ENCODE measurements at regions not wholly inside any gene's neighbourhood (a gene's known extent, or its start where the extent isn't known, plus 50 kb on each side); places are given as distances from the start of the nearest gene placed in this dataset.

GRCh38 chr3:117674321-117674720 lies 964.7 kb downstream of the TUSC7 start:
- 75 to 82% methylated on average over 4 of the region's 4 CpGs for WGBS, 2 experiments (ENCODE audit: low coverage in 1 of 2, low lambda C conversion rate in 2 of 2, missing lambda C conversion rate in 2 of 2)

GRCh38 chr3:117681619-117682018 lies 972.0 kb downstream of the TUSC7 start:
- Histone ChIP-seq H3K4me2 (ENCODE audit: unreplicated experiment) (peak overlapping the region; percentile 56), H2AFZ (no peak overlapping the region), H3K4me3 (no peak overlapping the region; the same call in 1 of the 2 replicates), H3K27me3 (replicated peaks; ENCODE audit: insufficient read depth) (no peaks in the 10 kb centered on the region), H3K4me1 (ENCODE audit: insufficient read depth) (peaks cover 22% of the 10 kb centered on the region), H3K36me3 (ENCODE audit: low read depth) (no peaks in the 10 kb centered on the region), H4K20me1 (ENCODE audit: insufficient read depth) (no peaks in the 10 kb centered on the region), H3K79me2 (ENCODE audit: insufficient read depth) (no peaks in the 10 kb centered on the region), H3F3A (ENCODE audit: insufficient read depth) (peaks cover 19% of the 10 kb centered on the region; the same call in 1 of the 2 replicates), H3K9me2 (ENCODE audit: insufficient read depth) (no peaks in the 10 kb centered on the region), H3K9ac (0 out of 2 replicates have a peak overlapping the region, but pooled peaks have one; percentile 12), H3K27ac (peak overlapping the region; percentile 67), H3K9me3 (ENCODE audit: low read depth) (no peaks in the 10 kb centered on the region)
- TF ChIP-seq EZH2phosphoT487 (IDR thresholded peaks at IDR 0.05; ENCODE audit: insufficient read depth, low read depth) (no peak), EZH2 (IDR thresholded peaks at IDR 0.05; ENCODE audit: insufficient read depth, poor library complexity, severe bottlenecking) (no peak)
- in situ Hi-C loops (cut with MboI): no loop called here
- DNase-seq: peak; percentile 92
- WGBS, 2 experiments (ENCODE audit: low coverage in 1 of 2, low lambda C conversion rate in 2 of 2, missing lambda C conversion rate in 2 of 2): 1 to 3% methylated on average over 2 of the region's 2 CpGs

More at GRCh38 chr3:117674321-117674720, 964.7 kb downstream of the TUSC7 start:
- Histone ChIP-seq H3K4me3 (no peak overlapping the region), H3F3A (ENCODE audit: insufficient read depth) (no peaks in the 10 kb centered on the region), H4K20me1 (ENCODE audit: insufficient read depth) (no peaks in the 10 kb centered on the region), H3K9me3 (ENCODE audit: low read depth) (no peaks in the 10 kb centered on the region), H3K4me2 (ENCODE audit: unreplicated experiment) (no peak overlapping the region), H3K79me2 (ENCODE audit: insufficient read depth) (no peaks in the 10 kb centered on the region), H3K27ac (no peak overlapping the region), H2AFZ (no peak overlapping the region), H3K9ac (no peak overlapping the region), H3K27me3 (replicated peaks; ENCODE audit: insufficient read depth) (no peaks in the 10 kb centered on the region), H3K36me3 (ENCODE audit: low read depth) (no peaks in the 10 kb centered on the region), H3K4me1 (ENCODE audit: insufficient read depth) (no peaks in the 10 kb centered on the region), H3K9me2 (ENCODE audit: insufficient read depth) (no peaks in the 10 kb centered on the region)
- in situ Hi-C loops (cut with MboI): no loop called here
- no peak for DNase-seq
- no peak for TF ChIP-seq EZH2 (IDR thresholded peaks at IDR 0.05; ENCODE audit: insufficient read depth, poor library complexity, severe bottlenecking)

- no peaks in the 10 kb centered on the region for H3K27me3 ChIP-seq (replicated peaks; ENCODE audit: insufficient read depth)
- peaks cover 14% of the 10 kb centered on the region for H3K4me1 ChIP-seq (ENCODE audit: insufficient read depth)
- WGBS, 2 experiments (ENCODE audit: low coverage in 1 of 2, low lambda C conversion rate in 2 of 2, missing lambda C conversion rate in 2 of 2): 96 to 98% methylated on average over 2 of the region's 2 CpGs
- peaks cover 16% of the 10 kb centered on the region for H3F3A ChIP-seq (ENCODE audit: insufficient read depth)
- H3K36me3 ChIP-seq (ENCODE audit: low read depth): no peaks in the 10 kb centered on the region
- DNase-seq: no peak
- H3K4me3 ChIP-seq: no peak overlapping the region
- no peak overlapping the region for H3K27ac ChIP-seq
- no peak overlapping the region for H2AFZ ChIP-seq
- no peaks in the 10 kb centered on the region for H3K79me2 ChIP-seq (ENCODE audit: insufficient read depth)
- no peak overlapping the region for H3K9ac ChIP-seq
- H4K20me1 ChIP-seq (ENCODE audit: insufficient read depth): no peaks in the 10 kb centered on the region
- TF ChIP-seq EZH2 (IDR thresholded peaks at IDR 0.05; ENCODE audit: insufficient read depth, poor library complexity, severe bottlenecking): no peak
- TF ChIP-seq EZH2phosphoT487 (IDR thresholded peaks at IDR 0.05; ENCODE audit: insufficient read depth, low read depth): no peak
- H3K9me2 ChIP-seq (ENCODE audit: insufficient read depth): no peaks in the 10 kb centered on the region
- no peaks in the 10 kb centered on the region for H3K9me3 ChIP-seq (ENCODE audit: low read depth)
- in situ Hi-C loops (cut with MboI): no loop called here
- H3K4me2 ChIP-seq (ENCODE audit: unreplicated experiment): no peak overlapping the region
Measured at GRCh38 chr3:117687096-117687495, 977.5 kb downstream of the TUSC7 start.

- in situ Hi-C loops (cut with MboI): no loop called here
- no peaks in the 10 kb centered on the region for H3K9me2 ChIP-seq (ENCODE audit: insufficient read depth)
- H3K4me3 ChIP-seq: no peak overlapping the region
- no peak for DNase-seq
- H3K27ac ChIP-seq: no peak overlapping the region
- no peak for TF ChIP-seq EZH2 (IDR thresholded peaks at IDR 0.05; ENCODE audit: insufficient read depth, poor library complexity, severe bottlenecking)
- TF ChIP-seq EZH2phosphoT487 (IDR thresholded peaks at IDR 0.05; ENCODE audit: insufficient read depth, low read depth): no peak
- no peak overlapping the region for H2AFZ ChIP-seq
- H3K79me2 ChIP-seq (ENCODE audit: insufficient read depth): no peaks in the 10 kb centered on the region
- 57 to 65% methylated on average over 3 of the region's 3 CpGs for WGBS, 2 experiments (ENCODE audit: low coverage in 1 of 2, low lambda C conversion rate in 2 of 2, missing lambda C conversion rate in 2 of 2)
- H3K4me1 ChIP-seq (ENCODE audit: insufficient read depth): peaks cover 22% of the 10 kb centered on the region
- no peaks in the 10 kb centered on the region for H3K9me3 ChIP-seq (ENCODE audit: low read depth)
- H3K4me2 ChIP-seq (ENCODE audit: unreplicated experiment): no peak overlapping the region
- H3F3A ChIP-seq (ENCODE audit: insufficient read depth): peaks cover 20% of the 10 kb centered on the region
- H3K9ac ChIP-seq: no peak overlapping the region
- H3K36me3 ChIP-seq (ENCODE audit: low read depth): no peaks in the 10 kb centered on the region
- H3K27me3 ChIP-seq (replicated peaks; ENCODE audit: insufficient read depth): no peaks in the 10 kb centered on the region
- no peaks in the 10 kb centered on the region for H4K20me1 ChIP-seq (ENCODE audit: insufficient read depth)
Measured at GRCh38 chr3:117688583-117688982, 979.0 kb downstream of the TUSC7 start.

- WGBS, 2 experiments (ENCODE audit: low coverage in 1 of 2, low lambda C conversion rate in 2 of 2, missing lambda C conversion rate in 2 of 2): 83 to 84% methylated on average over 1 of the region's 1 CpG
- Histone ChIP-seq H3K9me3 (ENCODE audit: low read depth) (no peaks in the 10 kb centered on the region), H2AFZ (peak overlapping the region; percentile 82; the same call in 1 of the 2 replicates), H3K36me3 (ENCODE audit: low read depth) (no peaks in the 10 kb centered on the region), H3K4me2 (ENCODE audit: unreplicated experiment) (no peak overlapping the region), H3K4me3 (no peak overlapping the region), H3K79me2 (ENCODE audit: insufficient read depth) (no peaks in the 10 kb centered on the region), H3K9me2 (ENCODE audit: insufficient read depth) (no peaks in the 10 kb centered on the region), H3K4me1 (ENCODE audit: insufficient read depth) (peaks cover 39% of the 10 kb centered on the region), H3K9ac (no peak overlapping the region), H4K20me1 (ENCODE audit: insufficient read depth) (no peaks in the 10 kb centered on the region), H3K27me3 (replicated peaks; ENCODE audit: insufficient read depth) (no peaks in the 10 kb centered on the region), H3K27ac (peak overlapping the region; percentile 95), H3F3A (ENCODE audit: insufficient read depth) (peaks cover 20% of the 10 kb centered on the region)
- in situ Hi-C loops (cut with MboI): no loop called here
- TF ChIP-seq EZH2phosphoT487 (IDR thresholded peaks at IDR 0.05; ENCODE audit: insufficient read depth, low read depth) (no peak), EZH2 (IDR thresholded peaks at IDR 0.05; ENCODE audit: insufficient read depth, poor library complexity, severe bottlenecking) (no peak)
- DNase-seq: no peak
Measured at GRCh38 chr3:117691526-117691925, 981.9 kb downstream of the TUSC7 start.

Data from GM23248 (cell line).